K562 (cell line): ENCODE measurements at regions not wholly inside any gene's neighbourhood (a gene's known extent, or its start where the extent isn't known, plus 50 kb on each side); places are given as distances from the start of the nearest gene placed in this dataset.

Experiments
- ATAC-seq: fragments of 200-7000 bp; cut with Tn5 transposase; 3 replicates; pipeline ENCODE4 v1.9.1; 2020; ENCODE audit warnings: moderate library complexity
- BruUV-seq: library from RNA; stranded (reverse); fragments of 400-500 nt; replicated peaks from 2 replicates; lab custom pipeline; 2021; lab: Mats Ljungman, UMichigan
- CTCF ChIA-PET: fragments of 300-600 bp; formaldehyde crosslinking; extraction: SDS; loops from one replicate; lab custom pipeline; 2021; ENCODE audit warnings: low intra/inter-chr PET ratio; lab: Yijun Ruan, JAX
- POLR2A ChIA-PET: fragments of 300-600, 350-650 bp; sonication (Branson Sonifier 250); formaldehyde crosslinking; extraction: SDS; loops from one replicate; lab custom pipeline; 2021; ENCODE audit warnings: antibody characterized with exemption, inconsistent platforms; lab: Yijun Ruan, JAX
- DNase-seq, 4 experiments: peaks; one replicate each; pipeline versions ENCODE4 v3.0.0 to v3.0.0-alpha.2; 2011 to 2018; ENCODE audit warnings: low spot score in 3 of 4, mixed read lengths in 3 of 4; ENCODE audit errors: extremely low read depth in 1 of 4
- FAIRE-seq: peaks from 2 replicates; lab custom pipeline; 2011; peaks lifted over from hg19 to GRCh38; lab: Jason Lieb, UNC
- H2AFZ ChIP-seq: 2 replicates; pipeline ENCODE4 v1.6.0; 2011; ENCODE audit warnings: low read depth, low read length, control low read depth, inconsistent platforms
- H3K27ac ChIP-seq: fragments of 200-600 bp; 3 replicates; pipeline ENCODE4 v1.8.0; 2011; ENCODE audit warnings: low read depth, mild to moderate bottlenecking, control low read depth, inconsistent platforms, low read length, moderate library complexity, mixed read lengths; ENCODE audit errors: extremely low read depth
- H3K27me3 ChIP-seq, 2 experiments: fragments of 300-600 bp in 1 of 2; 2 replicates in 1 of 2; 3 replicates in 1 of 2; pipeline versions ENCODE4 v1.6.0 to v1.8.0; 2011; ENCODE audit warnings: inconsistent platforms in 2 of 2, low read length in 2 of 2, mild to moderate bottlenecking in 1 of 2, mixed read lengths in 1 of 2, moderate library complexity in 1 of 2; ENCODE audit not compliant: control insufficient read depth in 2 of 2, insufficient read depth in 2 of 2
- H3K36me3 ChIP-seq: fragments of 300-600 bp; 3 replicates; pipeline ENCODE4 v1.8.0; 2011; ENCODE audit warnings: mild to moderate bottlenecking, low read length, inconsistent platforms; ENCODE audit not compliant: control insufficient read depth, insufficient read depth
- H3K4me1 ChIP-seq, 2 experiments: fragments of 200-600 bp in 1 of 2; replicated peaks in 1 of 2; 2 replicates in 1 of 2; 3 replicates in 1 of 2; pipeline versions ENCODE4 v1.5.1 to v1.8.0; 2011; ENCODE audit warnings: inconsistent platforms in 2 of 2, low read length in 2 of 2, mild to moderate bottlenecking in 1 of 2, mixed read lengths in 1 of 2, moderate library complexity in 1 of 2; ENCODE audit not compliant: control insufficient read depth in 2 of 2, insufficient read depth in 2 of 2
- H3K4me2 ChIP-seq: 2 replicates; pipeline ENCODE4 v1.6.1; 2011; ENCODE audit warnings: low read length, control low read depth, inconsistent platforms, mixed read lengths; ENCODE audit not compliant: insufficient read depth
- H3K4me3 ChIP-seq: fragments of 200-600 bp; sonication (generic), shearing (Covaris generic); 2 replicates; pipeline ENCODE4 v1.5.1; 2016; ENCODE audit warnings: control low read depth, inconsistent platforms
- H3K79me2 ChIP-seq: fragments of 200-600 bp; 3 replicates; pipeline ENCODE4 v1.8.0; 2011; ENCODE audit warnings: low read length, inconsistent platforms; ENCODE audit not compliant: control insufficient read depth, insufficient read depth
- H3K9ac ChIP-seq, 2 experiments: 2 replicates each; pipeline versions ENCODE4 v1.6.0 to v1.6.1; 2011; ENCODE audit warnings: low read depth in 2 of 2, low read length in 2 of 2, control low read depth in 1 of 2, inconsistent platforms in 1 of 2, mild to moderate bottlenecking in 1 of 2, mixed read lengths in 1 of 2; ENCODE audit not compliant: insufficient read depth in 1 of 2
- H3K9me1 ChIP-seq: one replicate; pipeline ENCODE4 v1.6.0; 2011; ENCODE audit warnings: inconsistent platforms, mild to moderate bottlenecking, low read length, moderate library complexity; ENCODE audit not compliant: control insufficient read depth, insufficient read depth
- H3K9me3 ChIP-seq: replicated peaks from 2 replicates; pipeline ENCODE4 v1.5.1; 2011; ENCODE audit warnings: low read depth, low read length, inconsistent platforms; ENCODE audit not compliant: control insufficient read depth, insufficient read depth
- H4K20me1 ChIP-seq: replicated peaks from 2 replicates; pipeline ENCODE4 v1.6.1; 2011; ENCODE audit warnings: low read length, inconsistent platforms, mixed read lengths; ENCODE audit not compliant: control insufficient read depth, insufficient read depth
- MEIS2 ChIP-seq: fragments of 450-650 bp; IDR thresholded peaks from 2 replicates; pipeline ENCODE4 v1.6.1; 2014; ENCODE audit warnings: mild to moderate bottlenecking; ENCODE audit not compliant: partially characterized antibody
- NONO ChIP-seq, 2 experiments: fragments of 200-400 bp in 1 of 2; fragments of 450-650 bp in 1 of 2; formaldehyde crosslinking in 1 of 2; IDR thresholded peaks; 2 replicates each; pipeline ENCODE4 v1.6.1; 2017; ENCODE audit warnings: low read depth in 2 of 2, mild to moderate bottlenecking in 2 of 2, moderate library complexity in 2 of 2, low read length in 1 of 2
- SLC30A9 ChIP-seq: fragments of 250-450 bp; sonication (Bioruptor Pico); IDR thresholded peaks from 2 replicates; pipeline ENCODE4 v1.8.0; 2022; ENCODE audit warnings: mild to moderate bottlenecking, moderate library complexity
- STAT5B ChIP-seq: fragments of 250-450 bp; sonication (Bioruptor Pico); IDR thresholded peaks from 2 replicates; pipeline ENCODE4 v1.8.0; 2021; ENCODE audit warnings: mild to moderate bottlenecking, inconsistent platforms
- ZBTB1 ChIP-seq: sonication (generic); formaldehyde crosslinking; IDR thresholded peaks from 2 replicates; pipeline ENCODE4 v1.8.1; 2023; ENCODE audit warnings: missing genetic modification reagents, low read depth, mild to moderate bottlenecking, borderline replicate concordance
- WGBS: fragments of 100-300 bp; shearing (Covaris generic); methylation state at CpG from one replicate; pipeline ENCODE4 v1.1.6; 2016; ENCODE audit warnings: low coverage, mixed read lengths; ENCODE audit not compliant: insufficient coverage; ENCODE audit errors: missing lambda C conversion rate; 5-methylcytosine and 5-hydroxymethylcytosine counted together
- in situ Hi-C: fragments of 300-500 bp; cut with MboI; formaldehyde crosslinking; loops from 4 replicates; pipeline ENCODE4 v1.15.0; 2018; ENCODE audit warnings: inconsistent platforms, mixed read lengths
- intact Hi-C: fragments of 100-400 bp; cut with micrococcal nuclease; formaldehyde crosslinking; loops from 2 replicates; pipeline ENCODE4 v1.14.2; 2022
- TF ChIP-seq, protein P1 (sequence below): sonication (generic); formaldehyde crosslinking; IDR thresholded peaks from 2 replicates; pipeline ENCODE4 v1.8.1; 2023; ENCODE audit warnings: mild to moderate bottlenecking, missing genetic modification reagents

DNA sequence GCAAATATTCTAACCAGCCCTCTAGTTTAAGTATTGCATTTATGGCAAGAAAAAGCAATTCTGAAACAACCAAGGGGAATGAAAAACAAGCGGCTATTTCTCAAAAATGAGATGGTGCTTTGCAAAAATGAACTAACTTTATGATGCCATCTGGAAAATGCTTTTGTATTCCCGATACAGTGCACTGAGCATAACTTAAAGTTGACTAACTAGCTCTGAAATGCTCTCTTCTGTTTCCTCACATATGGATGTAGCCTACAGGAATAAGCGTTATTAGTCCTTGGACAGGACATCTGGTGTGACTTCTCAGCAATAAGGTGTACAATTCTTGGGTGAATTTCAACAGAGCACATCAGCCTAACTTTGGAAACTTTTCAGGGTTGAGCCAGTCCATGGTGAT lies 228.2 kb upstream of the DDI1 start (continued):
- TF ChIP-seq, protein P1, sequence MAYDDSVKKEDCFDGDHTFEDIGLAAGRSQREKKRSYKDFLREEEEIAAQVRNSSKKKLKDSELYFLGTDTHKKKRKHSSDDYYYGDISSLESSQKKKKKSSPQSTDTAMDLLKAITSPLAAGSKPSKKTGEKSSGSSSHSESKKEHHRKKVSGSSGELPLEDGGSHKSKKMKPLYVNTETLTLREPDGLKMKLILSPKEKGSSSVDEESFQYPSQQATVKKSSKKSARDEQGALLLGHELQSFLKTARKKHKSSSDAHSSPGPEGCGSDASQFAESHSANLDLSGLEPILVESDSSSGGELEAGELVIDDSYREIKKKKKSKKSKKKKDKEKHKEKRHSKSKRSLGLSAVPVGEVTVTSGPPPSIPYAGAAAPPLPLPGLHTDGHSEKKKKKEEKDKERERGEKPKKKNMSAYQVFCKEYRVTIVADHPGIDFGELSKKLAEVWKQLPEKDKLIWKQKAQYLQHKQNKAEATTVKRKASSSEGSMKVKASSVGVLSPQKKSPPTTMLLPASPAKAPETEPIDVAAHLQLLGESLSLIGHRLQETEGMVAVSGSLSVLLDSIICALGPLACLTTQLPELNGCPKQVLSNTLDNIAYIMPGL, result no peak
- TF ChIP-seq STAT5B (CRISPR knock-in tag) (no peak), MEIS2 (no peak)

DNA sequence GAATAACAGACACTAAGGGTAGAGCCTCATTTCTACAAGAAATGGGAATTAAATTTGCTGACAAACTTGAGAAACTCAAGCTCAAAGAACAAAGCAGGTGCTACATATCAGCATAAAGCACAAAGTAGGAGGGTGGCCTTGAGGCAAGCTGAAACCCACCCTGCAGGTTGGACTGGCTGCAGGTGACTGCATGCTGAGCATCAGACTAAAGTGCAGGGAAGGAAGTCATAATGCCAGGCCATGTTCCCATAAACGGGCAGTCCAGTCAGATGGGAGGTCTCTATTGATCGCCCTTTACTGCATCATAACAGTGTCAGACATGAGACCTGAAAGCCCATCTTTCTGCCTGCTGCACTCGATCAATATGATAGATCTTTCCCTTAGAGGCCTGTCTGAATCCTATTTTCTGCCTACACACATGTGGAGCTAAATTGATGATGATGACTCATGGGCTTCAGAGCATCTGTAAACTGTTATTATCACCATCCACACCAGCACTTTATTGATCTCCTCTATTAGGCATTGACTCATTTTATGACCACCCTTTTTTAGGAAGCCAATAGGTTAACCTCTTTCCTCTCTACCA lies 224.5 kb upstream of the DDI1 start:
- Histone ChIP-seq H3K27me3 (no peaks in the 10 kb centered on the region), H3K9me1 (no peaks in the 10 kb centered on the region), H3K4me3 (no peak overlapping the region), H3K9me3 (no peaks in the 10 kb centered on the region), H3K4me1 (no peaks in the 10 kb centered on the region), H3K79me2 (no peaks in the 10 kb centered on the region), H3K36me3 (no peaks in the 10 kb centered on the region), H3K27ac (no peak overlapping the region), H3K4me2 (no peak overlapping the region), H4K20me1 (no peaks in the 10 kb centered on the region), H3K9ac (no peak overlapping the region), H2AFZ (no peak overlapping the region)
- no peak for TF ChIP-seq NONO (IDR thresholded peaks at IDR 0.05; ENCODE audit: low read depth in 2 of 2, low read length in 1 of 2)
- no peak for TF ChIP-seq SLC30A9
- TF ChIP-seq ZBTB1 (CRISPR knock-in tag), result no peak
- POLR2A ChIA-PET, result no interaction called here
- WGBS, result 0% methylated on average over 3 of the region's 3 CpGs
- ATAC-seq (no peak), FAIRE-seq (no peak), DNase-seq (no peak)
- intact Hi-C loops, result no loop called here
- in situ Hi-C loops, result no loop called here
- BruUV-seq, result no TSS peak
- CTCF ChIA-PET, result no interaction called here
